Loucy (cell line): ENCODE measurements at regions not wholly inside any gene's neighbourhood (a gene's known extent, or its start where the extent isn't known, plus 50 kb on each side); places are given as distances from the start of the nearest gene placed in this dataset.

Experiments used
- H2AFZ ChIP-seq: fragments of 200-600 bp; sonication (generic); 2 replicates; pipeline ENCODE4 v1.6.0; 2016; ENCODE audit warnings: antibody characterized with exemption, mild to moderate bottlenecking, low read length, moderate library complexity
- H3F3A ChIP-seq: fragments of 200-600 bp; 2 replicates; pipeline ENCODE4 v1.6.0; 2016; ENCODE audit warnings: antibody characterized with exemption, low read depth, mild to moderate bottlenecking
- H3K27me3 ChIP-seq: fragments of 200-600 bp; sonication (generic); 2 replicates; pipeline ENCODE4 v1.6.1; 2014; ENCODE audit warnings: low read length, mild to moderate bottlenecking; ENCODE audit not compliant: insufficient read depth, poor library complexity, severe bottlenecking
- H3K36me3 ChIP-seq: fragments of 200-600 bp; sonication (generic); 2 replicates; pipeline ENCODE4 v1.6.1; 2016; ENCODE audit warnings: low read length; ENCODE audit not compliant: insufficient read depth
- H3K4me1 ChIP-seq: fragments of 200-600 bp; sonication (generic); 2 replicates; pipeline ENCODE4 v1.5.1; 2014; ENCODE audit warnings: low read length, mild to moderate bottlenecking; ENCODE audit not compliant: insufficient read depth, poor library complexity, severe bottlenecking
- H3K4me2 ChIP-seq: fragments of 200-600 bp; sonication (generic); 2 replicates; pipeline ENCODE4 v1.6.0; 2014; ENCODE audit warnings: antibody characterized with exemption, low read length, low read depth, mild to moderate bottlenecking; ENCODE audit not compliant: poor library complexity, severe bottlenecking
- H3K4me3 ChIP-seq: fragments of 200-600 bp; sonication (generic); 2 replicates; pipeline ENCODE4 v1.5.1; 2014; ENCODE audit warnings: low read length, mild to moderate bottlenecking, mixed read lengths; ENCODE audit not compliant: poor library complexity, severe bottlenecking
- H3K79me2 ChIP-seq: fragments of 200-600 bp; sonication (generic); 2 replicates; pipeline ENCODE4 v1.6.1; 2014; ENCODE audit warnings: low read length; ENCODE audit not compliant: insufficient read depth
- H3K9ac ChIP-seq: fragments of 200-600 bp; sonication (generic); 2 replicates; pipeline ENCODE4 v1.6.0; 2014; ENCODE audit warnings: mild to moderate bottlenecking, low read depth, low read length, moderate library complexity; ENCODE audit not compliant: poor library complexity, severe bottlenecking
- H3K9me2 ChIP-seq: fragments of 200-600 bp; sonication (generic); replicated peaks from 2 replicates; pipeline ENCODE4 v1.6.1; 2016; ENCODE audit warnings: low read depth, low read length, mixed read lengths
- H3K9me3 ChIP-seq: fragments of 200-600 bp; sonication (generic); 2 replicates; pipeline ENCODE4 v1.6.1; 2014; ENCODE audit warnings: mild to moderate bottlenecking, antibody characterized with exemption, low read length, low read depth; ENCODE audit not compliant: insufficient read depth
- H4K20me1 ChIP-seq: fragments of 200-600 bp; sonication (generic); 2 replicates; pipeline ENCODE4 v1.6.0; 2014; ENCODE audit warnings: antibody characterized with exemption, low read length, mild to moderate bottlenecking; ENCODE audit not compliant: insufficient read depth, poor library complexity, severe bottlenecking
- CTCF ChIP-seq: fragments of 200-600 bp; sonication (generic); conservative IDR thresholded peaks from 2 replicates; pipeline ENCODE4 v1.5.1; 2014; ENCODE audit warnings: mild to moderate bottlenecking, antibody characterized with exemption, low read length
- EZH2phosphoT487 ChIP-seq: fragments of 200-600 bp; IDR thresholded peaks from 2 replicates; pipeline ENCODE4 v1.6.1; 2018; ENCODE audit warnings: antibody characterized with exemption, mild to moderate bottlenecking, moderate library complexity, borderline replicate concordance

- H3K4me2 ChIP-seq = no peak overlapping the region
- H3K9me3 ChIP-seq = no peaks in the 10 kb centered on the region
- no peak overlapping the region for H2AFZ ChIP-seq
- no peaks in the 10 kb centered on the region for H3F3A ChIP-seq
- no peaks in the 10 kb centered on the region for H4K20me1 ChIP-seq
- H3K4me3 ChIP-seq = no peak overlapping the region
- H3K4me1 ChIP-seq = peaks cover 11% of the 10 kb centered on the region
- no peak overlapping the region for H3K9ac ChIP-seq
- TF ChIP-seq CTCF = no peak
- TF ChIP-seq EZH2phosphoT487 = no peak
- no peaks in the 10 kb centered on the region for H3K27me3 ChIP-seq
- no peaks in the 10 kb centered on the region for H3K9me2 ChIP-seq
- no peaks in the 10 kb centered on the region for H3K36me3 ChIP-seq
- no peaks in the 10 kb centered on the region for H3K79me2 ChIP-seq
Observed at GRCh38 chr1:199854686-199855321, 172.7 kb upstream of the NR5A2 start.

- Histone ChIP-seq H3K4me1 (peaks cover 15% of the 10 kb centered on the region), H3K4me2 (no peak overlapping the region), H2AFZ (no peak overlapping the region)
Observed at GRCh38 chr1:199855580-199855979, 171.9 kb upstream of the NR5A2 start.

GRCh38 chr1:199856216-199856780 lies 171.2 kb upstream of the NR5A2 start:
- Histone ChIP-seq H3K4me2 (no peak overlapping the region), H3K36me3 (no peaks in the 10 kb centered on the region)

More at GRCh38 chr1:199855580-199855979, 171.9 kb upstream of the NR5A2 start:
- Histone ChIP-seq H3K9me3 (no peaks in the 10 kb centered on the region), H3K9me2 (no peaks in the 10 kb centered on the region), H3K79me2 (no peaks in the 10 kb centered on the region), H3F3A (no peaks in the 10 kb centered on the region), H3K36me3 (no peaks in the 10 kb centered on the region), H3K4me3 (no peak overlapping the region), H3K9ac (no peak overlapping the region), H4K20me1 (no peaks in the 10 kb centered on the region), H3K27me3 (no peaks in the 10 kb centered on the region)
- no peak for TF ChIP-seq EZH2phosphoT487
- no peak for TF ChIP-seq CTCF

More at GRCh38 chr1:199856216-199856780, 171.2 kb upstream of the NR5A2 start:
- Histone ChIP-seq H3K4me3 (no peak overlapping the region), H3K4me1 (peaks cover 22% of the 10 kb centered on the region), H2AFZ (no peak overlapping the region), H3K9me3 (no peaks in the 10 kb centered on the region), H3K27me3 (no peaks in the 10 kb centered on the region), H3K9me2 (no peaks in the 10 kb centered on the region), H3K79me2 (no peaks in the 10 kb centered on the region), H4K20me1 (no peaks in the 10 kb centered on the region), H3K9ac (no peak overlapping the region), H3F3A (no peaks in the 10 kb centered on the region)
- no peak for TF ChIP-seq CTCF
- TF ChIP-seq EZH2phosphoT487 = no peak
